HG03439 (cell line): ENCODE measurements at regions not wholly inside any gene's neighbourhood (a gene's known extent, or its start where the extent isn't known, plus 50 kb on each side); places are given as distances from the start of the nearest gene placed in this dataset.
"Not testable (repeated sequence)": the region's sequence is repeated elsewhere in the genome, so short reads cannot be mapped to it uniquely, and the experiment has no call there.

ENCODE experiments used
- ATAC-seq: cut with Tn5 transposase; IDR thresholded peaks from one replicate; pipeline ENCODE4 v1.9.1; 2021; ENCODE audit warnings: mild to moderate bottlenecking, moderate library complexity; ENCODE audit not compliant: unreplicated experiment

DNA sequence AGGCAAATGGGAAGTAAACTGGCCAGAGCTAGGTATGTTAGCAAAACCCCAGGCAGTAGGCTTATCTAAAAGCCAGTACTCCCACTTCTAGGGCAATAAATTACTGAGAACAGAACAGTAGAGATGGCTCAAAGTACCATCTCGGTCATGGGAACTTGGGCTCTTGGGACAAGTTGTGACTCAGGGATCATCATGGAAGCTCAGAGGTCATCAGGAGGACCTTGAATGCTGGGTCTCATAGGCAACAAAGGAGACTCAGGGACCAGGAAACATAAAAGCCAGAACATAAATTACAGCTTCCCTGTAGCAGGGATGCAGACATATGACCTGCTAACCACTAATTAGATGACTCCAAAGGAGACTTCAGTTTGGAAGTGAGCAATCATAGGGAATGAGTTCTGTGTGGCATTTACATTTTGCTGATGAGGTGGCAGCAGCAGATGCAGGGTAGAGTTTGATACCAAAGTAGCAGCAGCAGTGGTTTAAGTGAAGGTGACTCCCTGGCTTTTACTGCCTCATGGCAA lies 97.6 kb upstream of the SCAF11 start:
- no peak for ATAC-seq

DNA sequence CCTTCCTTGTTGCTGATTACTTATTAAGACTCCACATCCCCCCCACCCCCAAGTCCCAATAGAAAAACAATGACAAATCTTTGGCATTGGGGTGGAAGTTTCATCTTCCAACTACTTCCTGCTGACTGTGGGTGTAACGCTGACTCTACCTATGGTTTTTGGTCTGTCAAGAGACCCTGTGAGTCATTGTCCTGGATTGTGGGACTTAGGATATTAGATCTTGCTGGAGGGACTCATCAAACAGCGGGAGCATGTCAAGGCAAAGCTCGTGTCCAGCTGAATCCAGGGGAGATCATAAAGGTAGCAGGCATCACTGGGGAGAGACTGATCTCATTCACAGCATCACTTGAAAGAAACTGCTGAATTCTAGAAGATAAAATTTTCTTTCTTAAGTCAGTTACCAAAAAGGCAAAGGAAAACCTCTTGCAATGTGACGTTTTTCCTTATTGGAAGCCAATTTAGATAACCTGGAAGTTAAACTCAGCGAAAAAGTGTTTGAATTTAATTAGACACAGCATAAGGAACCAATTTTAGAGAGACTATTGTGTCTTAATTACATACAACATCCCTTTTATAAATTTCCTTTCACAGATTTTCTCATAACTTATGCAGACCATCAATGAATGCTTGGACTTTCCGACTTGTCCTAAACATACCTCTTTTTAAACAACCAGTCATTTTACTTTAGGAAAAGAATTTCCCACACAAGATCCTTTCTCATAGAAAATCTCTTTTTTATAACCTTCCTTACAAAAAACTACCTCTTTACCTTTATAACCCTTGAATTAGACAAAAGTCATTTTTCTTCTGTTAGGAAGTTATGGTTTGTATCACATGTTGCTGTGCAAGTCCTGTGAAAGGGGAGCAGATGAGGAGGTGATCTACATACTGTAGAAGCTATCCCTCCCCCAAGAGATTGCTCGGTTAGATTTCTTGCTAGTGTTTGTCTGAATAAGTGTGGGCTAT lies 94.6 kb upstream of the SCAF11 start:
- ATAC-seq: no peak

DNA sequence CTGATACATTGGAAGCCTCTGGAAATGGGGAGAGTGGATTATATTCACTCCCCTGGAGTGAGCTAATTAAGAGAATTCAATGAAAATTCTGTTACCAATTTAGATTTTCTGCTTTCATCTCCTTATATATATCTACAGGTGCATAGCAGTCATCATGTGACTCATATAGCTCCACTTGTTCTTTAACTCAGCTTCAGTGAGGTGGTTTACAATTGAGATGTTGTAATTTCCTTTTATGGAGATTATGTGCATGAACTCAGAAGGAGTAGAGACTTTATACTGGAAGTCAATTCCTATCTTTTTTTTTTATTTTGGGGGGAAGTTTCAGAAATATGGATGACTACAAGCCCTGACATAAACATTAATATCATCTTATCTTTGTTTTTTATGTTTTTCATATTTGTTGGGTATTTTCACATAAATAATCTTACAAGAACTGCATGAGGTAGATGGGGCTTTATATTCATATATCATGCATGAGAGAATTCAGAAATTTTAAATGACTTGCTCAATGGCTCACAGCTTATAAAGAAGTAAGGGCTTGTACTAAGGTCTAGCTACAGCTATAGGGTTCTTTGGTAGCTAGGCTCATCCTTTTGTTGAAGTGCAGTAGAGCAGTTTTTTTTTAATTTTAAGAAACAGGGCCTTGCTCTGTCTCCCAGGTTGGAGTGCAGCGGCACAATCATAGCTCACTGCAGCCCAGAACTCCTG lies 92.3 kb upstream of the SCAF11 start:
- ATAC-seq: no peak

DNA sequence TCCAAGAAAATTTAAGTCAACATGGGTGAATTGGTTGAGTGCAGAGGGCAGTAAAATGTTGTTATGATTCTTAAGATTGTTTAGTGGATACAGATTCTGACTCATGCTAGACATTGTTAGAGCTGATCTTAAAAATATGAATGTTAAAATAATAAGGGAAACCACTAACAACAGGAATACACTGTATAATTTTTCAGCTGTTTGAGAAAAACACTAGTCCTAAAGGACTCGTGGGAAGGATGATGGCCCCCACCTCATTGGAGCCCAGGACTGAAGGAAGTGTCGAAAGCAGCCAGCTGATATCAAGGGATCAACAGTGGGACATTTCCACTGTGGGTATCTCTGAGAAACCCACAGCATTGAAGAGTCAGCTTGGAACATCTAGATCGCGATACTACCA lies 82.9 kb upstream of the SCAF11 start:
- ATAC-seq: no peak

DNA sequence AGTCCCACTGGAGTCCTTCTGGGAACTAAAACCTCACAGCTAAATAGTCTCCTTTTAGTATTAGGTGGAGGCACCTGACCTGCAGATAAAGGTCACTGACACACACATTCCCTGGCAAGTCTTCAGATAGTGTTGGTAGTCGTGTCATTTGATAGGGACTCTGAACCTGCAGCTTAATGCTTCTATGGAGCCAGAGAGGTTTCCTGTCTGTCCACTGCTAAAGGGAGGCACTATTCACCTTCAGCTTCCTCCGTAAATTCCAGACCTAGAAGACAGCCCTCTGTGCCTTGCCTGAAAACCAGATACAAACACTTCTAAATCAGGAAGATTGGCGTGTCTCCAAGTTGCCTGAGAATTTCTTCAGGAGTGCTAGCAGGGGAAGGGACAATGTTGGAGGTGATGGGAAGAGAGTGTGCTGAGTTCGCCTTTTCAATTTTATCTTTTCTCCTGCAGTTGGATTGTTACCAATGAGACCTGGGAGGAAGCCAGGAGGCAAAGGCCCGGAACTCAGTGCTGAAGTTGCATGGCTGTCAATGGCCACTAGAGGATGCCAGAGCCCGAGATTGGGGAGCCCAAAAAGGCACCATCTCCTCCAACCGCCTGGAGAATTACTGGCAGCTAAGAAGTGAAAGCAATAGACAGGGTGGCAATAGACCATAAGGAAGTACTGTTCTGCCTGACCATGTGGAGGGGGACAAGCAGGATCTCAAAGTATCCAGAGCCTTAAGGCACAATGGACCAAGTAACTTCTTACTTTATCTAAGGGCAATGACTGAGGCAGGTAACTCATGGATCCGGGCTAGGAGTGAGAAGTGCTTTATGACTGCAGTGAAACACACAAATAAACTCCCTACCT lies 81.6 kb upstream of the SCAF11 start:
- peak; percentile 98 for ATAC-seq

DNA sequence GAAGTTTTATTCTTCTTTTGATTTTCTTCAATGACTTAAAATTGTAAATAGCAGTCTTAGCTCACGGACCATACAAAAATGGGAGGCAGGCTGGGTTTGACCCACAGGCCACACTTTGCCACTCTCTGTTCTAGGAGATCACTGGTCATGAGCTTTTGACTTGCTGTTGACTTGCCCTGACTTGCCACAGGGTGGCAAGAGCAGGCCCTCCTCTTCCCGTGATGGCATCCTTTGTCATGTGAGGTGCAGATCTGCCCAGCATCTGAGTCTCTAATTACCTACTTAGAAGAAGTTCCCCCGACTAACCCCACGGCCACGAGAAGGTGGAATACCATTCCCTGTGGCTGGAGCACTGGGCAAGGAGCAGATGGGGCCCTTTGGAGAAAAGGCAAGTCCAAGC lies 81.0 kb upstream of the SCAF11 start:
- ATAC-seq: no peak

DNA sequence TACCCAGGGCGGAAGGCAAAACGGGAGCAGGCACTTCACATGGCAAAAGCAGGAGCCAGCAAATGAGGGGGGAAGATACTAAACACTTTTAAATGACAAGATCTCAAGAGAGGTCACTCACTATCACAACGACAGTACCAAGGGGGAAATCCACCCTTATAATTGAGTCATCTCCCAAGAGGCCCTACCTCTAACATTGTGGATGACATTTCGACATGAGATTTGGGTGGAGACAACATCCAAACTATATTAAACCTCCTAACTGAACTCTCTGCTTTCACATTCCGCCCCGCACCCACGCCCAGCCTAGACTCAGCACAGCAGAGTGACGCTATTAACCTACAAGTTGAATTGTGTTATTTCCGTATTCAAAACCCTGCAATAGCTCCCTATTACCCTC lies 76.7 kb upstream of the SCAF11 start:
- no peak for ATAC-seq

DNA sequence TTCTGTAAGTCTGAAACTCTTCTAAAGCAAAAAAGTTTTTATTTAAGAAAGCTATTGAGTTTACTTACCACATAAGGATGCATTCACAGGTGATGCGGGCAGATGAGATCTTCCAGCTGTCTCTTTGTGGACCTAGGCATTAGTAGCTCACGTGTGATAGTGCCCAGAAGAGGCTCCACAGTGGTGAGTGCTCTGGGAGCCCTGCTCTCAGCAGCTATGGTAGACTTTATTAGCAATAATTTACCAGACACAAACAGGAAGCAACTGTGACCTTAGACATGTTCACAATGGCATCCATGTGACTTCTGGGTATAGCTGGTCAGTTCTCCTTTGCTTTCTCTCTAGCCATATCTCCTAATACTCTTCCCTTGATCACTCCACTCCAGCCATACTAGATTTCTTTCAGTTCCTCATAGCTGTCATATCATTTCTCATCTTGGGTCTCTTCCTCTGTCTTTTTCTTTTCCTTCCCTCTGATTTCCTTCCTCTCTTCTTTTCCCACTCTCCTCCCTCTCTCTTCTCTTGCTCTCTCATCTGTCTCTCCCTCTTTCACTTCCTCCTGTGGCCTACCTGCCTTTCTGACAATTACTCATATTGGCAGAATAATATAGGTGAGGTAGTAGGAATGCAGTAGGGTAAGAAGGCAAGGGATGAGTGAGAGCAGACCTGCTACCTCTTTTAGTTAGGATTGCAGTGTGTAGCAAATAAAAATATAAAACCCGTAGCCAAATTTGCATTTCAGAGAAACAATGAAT lies 75.2 kb upstream of the SCAF11 start:
- ATAC-seq: peak; percentile 50

DNA sequence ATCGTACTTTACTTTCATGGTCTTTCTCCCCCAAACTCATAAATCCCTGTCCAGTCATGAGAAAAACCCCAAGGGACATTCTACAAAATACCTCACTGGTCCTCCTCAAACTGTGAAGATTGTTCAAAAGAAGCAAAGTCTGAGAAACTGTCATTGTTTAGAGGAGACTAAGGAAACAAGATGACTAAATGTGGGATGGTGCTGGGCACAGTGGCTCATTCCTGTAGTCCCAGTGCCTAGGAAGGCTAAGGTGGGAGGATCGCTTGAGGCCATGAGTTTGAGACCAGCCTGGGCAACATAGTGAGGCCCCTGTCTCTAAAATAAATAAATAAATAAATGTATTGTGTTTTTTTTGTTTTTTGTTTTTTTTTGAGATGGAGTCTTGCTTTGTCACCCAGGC lies 74.2 kb upstream of the SCAF11 start:
- no peak for ATAC-seq

DNA sequence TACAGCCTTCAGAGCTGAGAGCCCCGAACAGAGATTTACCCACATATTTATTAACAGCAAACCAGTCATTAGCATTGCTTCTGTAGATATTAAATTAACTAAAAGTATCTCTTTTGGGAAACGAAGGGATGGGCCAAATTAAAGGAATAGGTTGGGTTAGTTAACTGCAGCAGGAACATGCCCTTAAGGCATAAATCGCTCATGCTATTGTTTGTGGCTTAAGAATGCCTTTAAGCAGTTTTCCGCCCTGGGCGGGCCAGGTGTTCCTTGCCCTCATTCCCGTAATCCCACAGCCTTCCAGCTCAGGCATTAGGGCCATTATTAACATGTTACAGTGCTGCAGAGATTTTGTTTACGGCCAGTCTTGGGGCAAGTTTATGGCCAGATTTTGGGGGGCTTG lies 68.3 kb upstream of the SCAF11 start:
- ATAC-seq: not testable (repeated sequence)

DNA sequence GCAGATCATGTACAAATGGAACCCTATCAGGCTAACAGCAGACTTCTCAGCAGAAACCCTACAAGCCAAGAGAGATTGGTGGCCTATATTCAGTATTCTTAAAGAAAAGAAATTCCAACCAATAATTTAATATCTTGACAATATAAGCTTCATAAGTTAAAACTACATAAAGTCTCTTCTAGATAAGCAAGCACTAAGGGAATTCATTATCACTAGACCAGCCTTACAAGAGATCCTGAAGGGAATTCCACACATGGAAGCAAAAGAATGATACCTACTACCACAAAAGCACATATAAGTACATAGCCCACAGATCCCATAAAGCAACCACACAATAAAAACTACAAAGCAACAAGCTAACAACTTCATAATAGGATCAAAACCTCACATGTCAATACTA lies 60.4 kb upstream of the SCAF11 start:
- ATAC-seq: no peak

DNA sequence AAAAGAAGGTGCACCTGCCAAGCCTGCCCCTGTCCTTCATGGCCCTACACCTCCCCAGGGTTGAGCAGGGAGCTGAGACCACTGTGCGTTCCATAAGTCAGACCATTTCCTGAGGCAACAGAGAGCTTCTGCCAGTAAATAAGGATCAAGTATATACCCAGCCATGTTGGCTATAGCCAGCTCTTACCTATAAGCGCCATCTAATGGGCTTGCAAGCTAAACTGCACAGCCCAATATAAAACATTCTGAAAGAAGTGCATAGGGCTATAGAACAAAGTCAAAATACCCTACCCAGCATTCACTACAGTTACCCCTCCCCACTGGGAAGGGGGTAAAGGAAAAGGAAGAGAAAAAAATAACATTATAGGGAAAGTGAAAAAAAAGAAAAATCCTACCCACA lies 59.3 kb upstream of the SCAF11 start:
- no peak for ATAC-seq

DNA sequence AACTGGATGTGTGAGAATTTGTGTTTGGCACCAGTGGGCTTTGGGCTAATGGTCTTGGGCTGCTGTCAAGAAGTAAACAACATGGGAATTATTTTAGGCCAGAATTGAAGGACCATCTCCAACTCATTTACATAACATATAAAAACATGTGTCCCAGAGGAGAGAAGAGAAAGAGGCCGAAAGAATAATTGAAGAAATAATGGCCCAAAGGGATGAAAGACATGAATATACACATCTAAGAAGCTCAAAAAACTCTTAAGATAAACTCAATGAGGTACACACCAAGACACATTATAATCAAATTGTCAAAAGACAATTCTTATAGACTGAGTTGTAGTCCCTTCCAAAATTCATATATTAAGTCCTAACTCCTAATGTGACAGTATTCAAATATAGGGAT lies 56.1 kb upstream of the SCAF11 start:
- no peak for ATAC-seq

DNA sequence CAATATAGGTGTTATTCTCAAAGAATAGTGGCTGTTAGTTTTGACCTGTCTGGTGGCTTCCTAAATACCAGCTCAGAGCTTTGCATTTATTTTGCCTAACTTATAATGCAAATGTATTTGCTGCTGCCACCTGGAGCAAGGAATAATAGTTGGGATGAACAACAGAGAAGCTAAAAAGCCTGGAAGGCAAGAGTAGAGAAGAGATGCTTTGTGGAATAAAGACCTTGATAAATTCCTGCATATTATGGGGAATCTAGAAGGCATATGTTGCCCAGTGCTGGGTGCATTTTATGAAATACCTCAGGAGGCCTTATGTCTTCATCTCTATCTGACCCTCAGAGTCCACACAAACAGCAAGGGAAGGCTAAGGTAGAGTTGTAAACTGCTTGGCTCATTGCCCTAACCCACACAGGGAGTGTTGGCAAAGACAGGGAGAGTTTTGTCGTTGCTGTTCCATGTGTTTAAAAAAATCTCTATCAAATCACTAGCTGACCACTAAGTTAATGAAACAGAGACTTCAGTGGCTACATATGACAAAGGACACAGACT lies 53.7 kb upstream of the SCAF11 start:
- ATAC-seq: no peak
